Tibial artery (tissue), 4 donors: ENCODE measurements at regions not wholly inside any gene's neighbourhood (a gene's known extent, or its start where the extent isn't known, plus 50 kb on each side); places are given as distances from the start of the nearest gene placed in this dataset.

Source experiments
- DNase-seq, 2 donors: peaks; one replicate each; pipeline ENCODE4 v3.0.0-alpha.2; 2019
- H3K27ac ChIP-seq, 2 donors: fragments of 200-600 bp; sonication (generic) in 1 of 2; 1 replicate in 1 of 2; 2 replicates in 1 of 2; pipeline ENCODE4 v1.5.1; 2018 to 2019; ENCODE audit warnings: mild to moderate bottlenecking in 1 of 2
- H3K27me3 ChIP-seq, 2 donors: fragments of 200-600 bp; sonication (generic) in 1 of 2; one replicate each; pipeline versions ENCODE4 v1.5.1 to v1.6.0; 2016 to 2019
- H3K36me3 ChIP-seq, 3 donors: fragments of 200-600 bp; sonication (generic) in 2 of 3; one replicate each; pipeline ENCODE4 v1.5.1; 2016 to 2019; ENCODE audit warnings: mild to moderate bottlenecking in 2 of 3
- H3K4me1 ChIP-seq, 4 donors: fragments of 200-600 bp; sonication (generic) in 2 of 4; 1 replicate in 3 of 4; 2 replicates in 1 of 4; pipeline ENCODE4 v1.5.1; 2016 to 2019
- H3K4me3 ChIP-seq, 2 donors: fragments of 200-600 bp; sonication (generic) in 1 of 2; 1 replicate in 1 of 2; 2 replicates in 1 of 2; pipeline ENCODE4 v1.5.1; 2018 to 2019; ENCODE audit warnings: mild to moderate bottlenecking in 2 of 2
- H3K9me3 ChIP-seq, 3 donors: fragments of 200-600 bp; sonication (generic) in 1 of 3; one replicate each; pipeline ENCODE4 v1.5.1; 2016 to 2019
- intact Hi-C: fragments of 100-400 bp; cut with DNase I; formaldehyde crosslinking; loops from one replicate; pipeline ENCODE4 v1.15.0; 2023; ENCODE audit warnings: low total_unique reads
- TF ChIP-seq, protein P1 (sequence below), 2 experiments: fragments of 200-600 bp in 1 of 2; fragments of 450-650 bp in 1 of 2; IDR thresholded peaks; one replicate each; pipeline ENCODE4 v1.5.1; 2017 to 2019; ENCODE audit warnings: antibody characterized with exemption in 2 of 2, mild to moderate bottlenecking in 1 of 2, moderate library complexity in 1 of 2

DNA sequence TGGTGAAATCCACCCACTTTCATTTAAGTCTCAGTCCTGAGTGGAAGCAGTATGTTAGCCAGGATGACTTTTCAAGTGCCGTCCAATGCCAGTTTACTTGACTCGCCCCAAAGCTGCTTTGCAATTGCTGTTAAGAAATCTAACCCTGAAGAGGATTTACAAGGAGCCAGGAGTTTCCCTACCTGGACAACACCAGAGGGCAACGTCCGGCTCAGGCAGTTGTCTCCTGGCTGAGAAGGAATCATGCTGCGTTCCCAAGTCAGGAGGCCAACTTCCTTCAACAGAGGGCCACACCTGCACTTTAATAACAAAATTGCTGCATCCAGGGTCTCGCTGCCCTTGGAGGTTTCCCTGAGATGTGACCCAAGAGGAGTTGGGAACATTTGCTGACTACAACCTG is 65.8 kb downstream of the BOD1 start:
- Histone ChIP-seq H3K9me3 (no peaks in the 10 kb centered on the region), H3K4me1 (peaks cover 0 to 8% (median 0%) of the 10 kb centered on the region in 4 donors), H3K4me3 (no peak overlapping the region), H3K36me3 (no peaks in the 10 kb centered on the region), H3K27ac (no peak overlapping the region), H3K27me3 (peaks cover 0 to 5% of the 10 kb centered on the region in 2 donors)
- DNase-seq, result no peak
- intact Hi-C loops, result no loop called here
- TF ChIP-seq, protein P1, sequence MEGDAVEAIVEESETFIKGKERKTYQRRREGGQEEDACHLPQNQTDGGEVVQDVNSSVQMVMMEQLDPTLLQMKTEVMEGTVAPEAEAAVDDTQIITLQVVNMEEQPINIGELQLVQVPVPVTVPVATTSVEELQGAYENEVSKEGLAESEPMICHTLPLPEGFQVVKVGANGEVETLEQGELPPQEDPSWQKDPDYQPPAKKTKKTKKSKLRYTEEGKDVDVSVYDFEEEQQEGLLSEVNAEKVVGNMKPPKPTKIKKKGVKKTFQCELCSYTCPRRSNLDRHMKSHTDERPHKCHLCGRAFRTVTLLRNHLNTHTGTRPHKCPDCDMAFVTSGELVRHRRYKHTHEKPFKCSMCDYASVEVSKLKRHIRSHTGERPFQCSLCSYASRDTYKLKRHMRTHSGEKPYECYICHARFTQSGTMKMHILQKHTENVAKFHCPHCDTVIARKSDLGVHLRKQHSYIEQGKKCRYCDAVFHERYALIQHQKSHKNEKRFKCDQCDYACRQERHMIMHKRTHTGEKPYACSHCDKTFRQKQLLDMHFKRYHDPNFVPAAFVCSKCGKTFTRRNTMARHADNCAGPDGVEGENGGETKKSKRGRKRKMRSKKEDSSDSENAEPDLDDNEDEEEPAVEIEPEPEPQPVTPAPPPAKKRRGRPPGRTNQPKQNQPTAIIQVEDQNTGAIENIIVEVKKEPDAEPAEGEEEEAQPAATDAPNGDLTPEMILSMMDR (IDR thresholded peaks at IDR 0.05), result no peak

GRCh38 chr5:173549644-173550043 is 66.8 kb downstream of the BOD1 start:
- no peak overlapping the region for H3K4me3 ChIP-seq
- no peaks in the 10 kb centered on the region for H3K36me3 ChIP-seq
- TF ChIP-seq, protein P1 (IDR thresholded peaks at IDR 0.05), result no peak
- peaks cover 0 to 7% (median 0%) of the 10 kb centered on the region in 4 donors for H3K4me1 ChIP-seq
- H3K27ac ChIP-seq, result no peak overlapping the region
- intact Hi-C loops, result no loop called here
- no peaks in the 10 kb centered on the region for H3K9me3 ChIP-seq
- DNase-seq, result no peak
- no peaks in the 10 kb centered on the region for H3K27me3 ChIP-seq

GRCh38 chr5:173547579-173547978 is 68.9 kb downstream of the BOD1 start:
- TF ChIP-seq, protein P1 (IDR thresholded peaks at IDR 0.05), result no peak
- no peak overlapping the region for H3K4me3 ChIP-seq
- no peaks in the 10 kb centered on the region for H3K9me3 ChIP-seq
- no peaks in the 10 kb centered on the region for H3K36me3 ChIP-seq
- no peaks in the 10 kb centered on the region for H3K27me3 ChIP-seq
- intact Hi-C loops, result no loop called here
- DNase-seq, result no peak
- H3K4me1 ChIP-seq, result no peaks in the 10 kb centered on the region
- no peak overlapping the region for H3K27ac ChIP-seq

DNA sequence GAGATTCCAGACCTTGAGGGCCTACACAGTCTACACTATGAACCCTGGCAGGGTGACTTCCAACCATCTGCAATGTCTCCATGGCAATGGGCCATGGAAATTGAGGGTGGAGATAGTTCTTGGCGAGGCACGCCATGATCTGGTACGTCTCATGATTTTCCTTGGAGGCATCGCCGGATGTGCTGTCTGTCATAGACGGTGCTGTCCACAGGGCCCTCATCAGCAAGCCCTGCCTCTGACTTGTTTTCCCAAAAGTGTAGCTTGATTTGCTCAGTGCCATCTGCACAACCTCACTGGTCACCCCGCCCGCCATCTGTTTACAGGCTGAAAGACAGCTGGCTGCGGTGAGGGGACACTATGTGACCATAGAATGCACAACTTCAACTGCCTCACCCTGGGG is 73.5 kb downstream of the BOD1 start:
- no peak overlapping the region for H3K4me3 ChIP-seq
- no peaks in the 10 kb centered on the region for H3K9me3 ChIP-seq
- no peaks in the 10 kb centered on the region for H3K4me1 ChIP-seq
- H3K27ac ChIP-seq, result no peak overlapping the region
- H3K36me3 ChIP-seq, result no peaks in the 10 kb centered on the region
- no peak for DNase-seq
- H3K27me3 ChIP-seq, result no peaks in the 10 kb centered on the region
- TF ChIP-seq, protein P1 (IDR thresholded peaks at IDR 0.05), result no peak
- intact Hi-C loops, result no loop called here

- intact Hi-C loops, result no loop called here
- Histone ChIP-seq H3K9me3 (no peaks in the 10 kb centered on the region), H3K4me1 (no peaks in the 10 kb centered on the region), H3K4me3 (no peak overlapping the region), H3K27me3 (no peaks in the 10 kb centered on the region), H3K36me3 (no peaks in the 10 kb centered on the region), H3K27ac (no peak overlapping the region)
- DNase-seq, result no peak
- TF ChIP-seq, protein P1 (IDR thresholded peaks at IDR 0.05), result no peak
Observed at GRCh38 chr5:173542159-173542558, 74.3 kb downstream of the BOD1 start.

- H3K9me3 ChIP-seq, result no peaks in the 10 kb centered on the region
- H3K4me3 ChIP-seq, result no peak overlapping the region
- no peaks in the 10 kb centered on the region for H3K27me3 ChIP-seq
- TF ChIP-seq, protein P1 (IDR thresholded peaks at IDR 0.05), result no peak
- no peaks in the 10 kb centered on the region for H3K4me1 ChIP-seq
- H3K27ac ChIP-seq, result no peak overlapping the region
- no peak for DNase-seq
- H3K36me3 ChIP-seq, result no peaks in the 10 kb centered on the region
- intact Hi-C loops, result no loop called here
Observed at GRCh38 chr5:173538654-173539053, 77.8 kb downstream of the BOD1 start.
